ENCODE measurements at regions not wholly inside any gene's neighbourhood (a gene's known extent, or its start where the extent isn't known, plus 50 kb on each side); places are given as distances from the start of the nearest gene placed in this dataset.
"Not testable (repeated sequence)": the region's sequence is repeated elsewhere in the genome, so short reads cannot be mapped to it uniquely, and the experiment has no call there.

DNA sequence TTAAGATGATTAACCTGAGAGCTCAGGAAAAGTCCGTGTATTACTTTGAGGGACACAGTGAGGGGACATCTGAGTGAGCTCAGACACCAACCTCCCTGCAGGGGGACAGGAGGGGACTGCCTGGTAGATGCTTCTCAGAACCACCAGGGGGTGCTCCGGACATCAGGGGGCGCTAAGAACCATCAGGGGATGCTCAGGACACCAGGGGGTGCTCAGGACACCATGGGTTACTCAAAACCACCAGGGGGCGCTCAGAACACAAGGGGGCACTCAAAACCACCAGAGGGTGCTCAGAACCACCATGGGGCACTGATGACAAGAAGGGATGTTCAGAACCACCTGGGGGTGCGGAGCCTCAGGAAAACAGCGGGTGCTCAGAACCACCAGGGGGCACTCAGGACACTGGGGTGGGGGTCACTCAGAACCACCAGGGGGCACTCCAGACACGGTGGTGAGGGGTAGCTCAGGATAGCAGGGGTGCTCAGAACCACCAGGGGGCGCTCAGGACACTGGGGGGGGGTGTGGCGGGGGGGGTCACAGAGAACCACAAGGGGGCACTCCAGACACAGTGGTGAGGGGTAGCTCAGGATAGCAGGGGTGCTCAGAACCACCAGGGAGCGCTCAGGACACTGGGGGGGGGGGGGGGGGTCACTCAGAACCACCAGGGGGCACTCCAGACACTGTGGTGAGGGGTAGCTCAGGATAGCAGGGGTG, 165.3 kb downstream of the ZNF267 start:
- intact Hi-C loops (cut with DNase I); DNase-seq (ENCODE audit: low spot score): not testable (repeated sequence)
- 78% methylated on average over 4 of the region's 10 CpGs for WGBS

DNA sequence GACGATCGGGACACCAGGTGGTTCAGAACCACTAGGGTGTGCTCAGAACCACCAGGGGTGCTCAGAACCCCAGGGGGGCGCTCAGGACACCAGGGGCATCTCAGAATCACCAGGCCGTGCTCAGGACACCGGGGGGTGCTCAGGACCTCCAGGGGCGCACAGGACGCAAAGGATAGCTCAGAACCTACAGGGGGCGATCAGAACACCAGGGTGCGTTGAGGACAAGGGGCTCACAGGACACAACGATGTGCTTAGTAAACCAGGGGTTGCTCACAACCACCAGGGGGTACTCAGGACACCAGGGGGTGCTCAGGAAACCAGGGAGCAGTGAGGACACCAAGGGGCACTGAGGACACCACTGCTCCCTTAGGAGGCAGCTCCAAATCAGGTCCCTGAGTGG, 166.3 kb downstream of the ZNF267 start:
- DNase-seq (ENCODE audit: low spot score); intact Hi-C loops (cut with DNase I): not testable (repeated sequence)
- WGBS: no CpG with 5 or more reads among the region's 10 CpGs

More for the DNA sequence above, 165.3 kb downstream of the ZNF267 start:
- H3K27me3 ChIP-seq (replicated peaks; ENCODE audit: insufficient read depth); H3K27ac ChIP-seq; H3K4me1 ChIP-seq (replicated peaks); H3K36me3 ChIP-seq; H3K4me3 ChIP-seq; H3K9me3 ChIP-seq: not testable (repeated sequence)

DNA sequence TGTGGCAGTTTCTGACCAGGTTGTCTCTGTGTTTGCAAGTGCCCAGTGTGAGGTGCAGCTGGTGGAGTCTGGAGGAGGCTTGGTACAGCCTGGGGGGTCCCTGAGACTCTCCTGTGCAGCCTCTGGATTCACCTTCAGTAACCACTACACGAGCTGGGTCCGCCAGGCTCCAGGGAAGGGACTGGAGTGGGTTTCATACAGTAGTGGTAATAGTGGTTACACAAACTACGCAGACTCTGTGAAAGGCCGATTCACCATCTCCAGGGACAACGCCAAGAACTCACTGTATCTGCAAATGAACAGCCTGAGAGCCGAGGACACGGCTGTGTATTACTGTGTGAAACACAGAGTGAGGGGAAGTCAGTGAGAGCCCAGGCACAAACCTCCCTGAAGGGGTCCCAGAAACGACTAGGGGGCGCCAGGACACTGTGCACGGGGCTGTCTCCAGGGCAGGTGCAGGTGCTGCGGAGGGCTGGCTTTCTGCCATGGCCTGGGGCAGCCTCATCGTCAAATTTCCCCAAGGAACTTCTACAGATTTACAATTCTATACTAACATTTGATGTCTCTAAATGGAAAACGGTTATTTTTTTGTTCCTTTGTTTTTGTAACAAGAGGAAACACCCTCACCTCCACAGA, 187.0 kb upstream of the TP53TG3D start:
- H3K9me3 ChIP-seq; H3K4me1 ChIP-seq (replicated peaks); H3K27ac ChIP-seq; DNase-seq (ENCODE audit: low spot score); intact Hi-C loops (cut with DNase I); H3K27me3 ChIP-seq (replicated peaks; ENCODE audit: insufficient read depth); H3K36me3 ChIP-seq; H3K4me3 ChIP-seq: not testable (repeated sequence)
- 34% methylated on average over 12 of the region's 13 CpGs for WGBS

More for the DNA sequence above, 166.3 kb downstream of the ZNF267 start:
- not testable (repeated sequence) for H3K27ac ChIP-seq; H3K4me1 ChIP-seq (replicated peaks); H3K27me3 ChIP-seq (replicated peaks; ENCODE audit: insufficient read depth); H3K36me3 ChIP-seq; H3K9me3 ChIP-seq; H3K4me3 ChIP-seq

DNA sequence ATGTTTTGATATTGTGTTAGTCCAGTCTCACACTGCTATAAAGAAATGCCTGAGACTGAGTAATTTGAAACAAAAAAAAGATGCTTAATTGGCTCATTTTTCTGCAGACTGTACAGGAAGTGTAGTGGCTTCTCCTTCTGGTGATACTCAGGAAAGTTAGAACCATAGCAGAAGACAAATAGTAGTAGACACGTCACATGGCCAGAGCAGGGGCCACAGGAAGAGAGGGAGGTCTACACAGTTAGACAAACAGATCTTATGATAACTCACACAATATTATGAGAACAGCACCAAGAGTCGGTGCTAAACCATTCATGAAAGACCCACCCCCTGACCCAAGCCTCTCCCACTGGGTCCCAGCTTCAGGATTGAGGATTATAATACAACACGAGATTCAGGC, 181.5 kb upstream of the TP53TG3D start:
- H3K27ac ChIP-seq; H3K4me3 ChIP-seq; H3K4me1 ChIP-seq (replicated peaks); DNase-seq (ENCODE audit: low spot score); H3K27me3 ChIP-seq (replicated peaks; ENCODE audit: insufficient read depth); intact Hi-C loops (cut with DNase I); H3K36me3 ChIP-seq; H3K9me3 ChIP-seq: not testable (repeated sequence)
- no CpG with 5 or more reads among the region's 3 CpGs for WGBS

DNA sequence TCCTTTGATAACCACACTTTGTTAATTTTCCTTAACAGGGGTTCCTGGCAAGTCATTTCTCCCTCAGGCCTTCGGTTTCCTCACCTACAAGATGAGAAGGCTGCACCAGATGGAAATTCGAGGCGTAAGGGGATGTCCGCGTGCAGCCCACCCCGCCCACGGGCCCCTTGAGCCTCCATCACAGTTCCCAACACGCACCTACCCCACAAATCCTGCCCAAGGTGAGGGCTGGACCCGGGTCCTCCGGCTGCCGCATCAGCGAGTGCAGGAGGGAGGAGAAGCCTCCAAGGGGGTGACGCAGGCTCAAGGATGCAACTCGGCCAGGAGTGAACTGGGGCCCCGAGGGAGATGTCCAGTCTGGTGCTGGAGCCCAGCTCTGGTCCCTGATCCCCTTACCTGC, 169.2 kb upstream of the TP53TG3D start:
- 40% methylated on average over 6 of the region's 15 CpGs for WGBS
- H3K27ac ChIP-seq; intact Hi-C loops (cut with DNase I); H3K4me1 ChIP-seq (replicated peaks); DNase-seq (ENCODE audit: low spot score); H3K36me3 ChIP-seq; H3K4me3 ChIP-seq; H3K9me3 ChIP-seq; H3K27me3 ChIP-seq (replicated peaks; ENCODE audit: insufficient read depth): not testable (repeated sequence)

DNA sequence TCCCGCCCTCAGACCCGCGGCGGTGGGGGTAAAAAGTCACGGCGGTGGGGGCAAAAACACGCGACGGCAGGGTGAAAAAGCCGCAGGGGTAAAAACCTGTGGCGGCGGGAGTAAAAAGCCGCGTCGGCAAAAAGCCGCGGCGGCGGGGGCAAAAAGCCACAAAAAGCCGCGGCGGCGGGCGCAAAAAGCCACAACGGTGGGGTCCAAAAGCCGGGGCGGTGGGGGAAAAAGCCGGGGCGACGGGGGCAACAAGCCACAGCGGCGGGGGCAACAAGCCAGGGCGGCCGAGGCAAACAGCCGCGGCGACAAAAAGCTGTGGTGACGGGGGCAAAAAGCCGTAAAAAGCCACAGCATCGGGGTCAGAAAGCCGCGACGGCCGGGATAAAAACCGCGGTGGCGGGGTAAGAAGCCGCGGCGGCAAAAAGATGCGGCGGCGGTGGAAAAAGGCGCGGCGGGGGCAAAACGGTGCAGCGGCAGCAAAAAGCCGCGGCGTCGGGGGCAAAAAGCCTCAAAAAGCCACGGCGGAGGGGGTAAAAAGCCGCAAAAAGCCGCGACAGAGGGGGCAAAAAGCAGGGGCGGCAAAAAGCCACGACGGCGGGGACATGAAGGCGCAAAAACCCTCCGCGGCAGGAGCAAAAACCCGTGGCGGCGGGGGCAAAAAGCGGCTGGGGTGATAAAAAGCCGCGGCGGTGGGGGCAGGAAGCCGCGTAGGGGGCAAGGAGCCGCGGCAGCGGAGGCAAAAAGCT, 168.3 kb upstream of the TP53TG3D start:
- H3K4me1 ChIP-seq (replicated peaks); H3K4me3 ChIP-seq; DNase-seq (ENCODE audit: low spot score); intact Hi-C loops (cut with DNase I); H3K9me3 ChIP-seq; H3K27ac ChIP-seq; H3K27me3 ChIP-seq (replicated peaks; ENCODE audit: insufficient read depth); H3K36me3 ChIP-seq: not testable (repeated sequence)
- WGBS: 8% methylated on average over 74 of the region's 86 CpGs

DNA sequence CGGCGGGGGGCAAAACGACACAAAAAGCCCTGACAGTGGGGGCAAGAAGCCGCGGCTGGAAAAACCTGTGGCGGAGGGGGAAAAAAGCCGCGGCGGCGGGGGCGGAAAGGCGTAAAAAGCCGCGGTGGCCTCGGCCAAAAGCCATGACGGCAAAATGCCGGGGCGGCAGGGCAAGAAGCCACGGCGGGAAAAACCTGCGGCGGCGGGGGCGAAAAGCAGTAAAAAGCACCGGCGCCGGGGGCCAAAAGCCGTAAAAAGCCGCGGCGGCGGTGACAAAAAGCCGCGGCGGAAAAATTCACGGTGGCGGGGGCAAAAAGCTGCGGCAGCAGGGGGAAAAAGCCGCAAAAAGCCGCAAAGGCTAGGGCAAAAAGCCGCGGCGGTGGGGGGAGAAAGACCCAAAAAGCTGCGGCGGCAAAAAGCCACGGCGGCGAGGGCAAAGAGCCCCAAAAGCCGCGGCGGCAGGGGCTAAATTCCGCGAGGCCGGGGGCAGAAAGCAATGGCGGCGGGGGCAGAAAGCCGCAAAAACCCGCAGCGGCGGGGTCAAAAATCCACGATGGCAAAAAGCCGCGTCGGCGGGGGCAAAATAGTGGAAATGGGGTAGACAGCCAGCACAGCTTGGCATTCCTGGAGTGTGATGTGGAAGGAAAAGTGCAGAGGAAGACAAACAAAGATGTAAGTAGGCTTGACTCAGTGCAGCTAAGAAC, 167.5 kb upstream of the TP53TG3D start:
- intact Hi-C loops (cut with DNase I); H3K27me3 ChIP-seq (replicated peaks; ENCODE audit: insufficient read depth); H3K36me3 ChIP-seq; H3K4me1 ChIP-seq (replicated peaks); H3K27ac ChIP-seq; H3K9me3 ChIP-seq; DNase-seq (ENCODE audit: low spot score): not testable (repeated sequence)
- WGBS: 7% methylated on average over 60 of the region's 65 CpGs
- peak overlapping the region in 1 of 2 donors; percentile 21 for H3K4me3 ChIP-seq

DNA sequence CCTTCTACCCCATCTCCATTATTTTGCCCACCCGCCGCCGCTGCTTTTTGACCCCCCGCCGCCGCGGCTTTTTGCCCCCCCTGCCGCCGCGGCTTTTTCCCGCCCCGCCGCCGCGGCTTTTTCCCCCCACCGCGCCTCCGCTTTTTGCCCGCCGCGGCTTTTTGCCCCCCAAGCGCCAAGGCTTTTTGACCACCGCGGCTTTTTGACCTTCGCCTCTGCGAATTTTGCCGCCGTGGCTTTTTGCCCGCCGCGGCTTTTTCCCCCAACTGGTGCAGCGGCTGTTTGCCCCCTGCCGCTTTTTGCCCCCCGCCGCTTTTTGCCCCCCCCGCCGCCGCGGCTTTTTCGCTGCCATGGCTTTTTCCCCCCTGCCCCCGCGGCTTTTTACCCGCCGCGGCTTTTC, 137.5 kb upstream of the TP53TG3D start:
- 13% methylated on average over 45 of the region's 45 CpGs for WGBS
- intact Hi-C loops (cut with DNase I); H3K27me3 ChIP-seq (replicated peaks; ENCODE audit: insufficient read depth); H3K27ac ChIP-seq; H3K4me1 ChIP-seq (replicated peaks); H3K9me3 ChIP-seq; DNase-seq (ENCODE audit: low spot score); H3K36me3 ChIP-seq: not testable (repeated sequence)
- H3K4me3 ChIP-seq: peak overlapping the region; percentile 15 to 39

Data from prostate gland (tissue), 2 donors.